WTC11 (cell line): ENCODE measurements at regions not wholly inside any gene's neighbourhood (a gene's known extent, or its start where the extent isn't known, plus 50 kb on each side); places are given as distances from the start of the nearest gene placed in this dataset.

Source experiments
- ATAC-seq: fragments of 200-7000 bp; cut with Tn5 transposase; 2 replicates; pipeline ENCODE4 v1.10.0; 2021; ENCODE audit warnings: mild to moderate bottlenecking, moderate library complexity
- CTCF ChIA-PET: fragments of 300-600 bp; sonication (Branson Sonifier 250); formaldehyde crosslinking; loops from one replicate; lab custom pipeline; 2021; ENCODE audit warnings: antibody characterized with exemption; lab: Charles Lee
- POLR2A ChIA-PET: fragments of 350-600 bp; sonication (Branson Sonifier 250); formaldehyde crosslinking; loops from one replicate; lab custom pipeline; 2021; ENCODE audit warnings: antibody characterized with exemption; lab: Charles Lee
- DNase-seq: peaks from one replicate; pipeline ENCODE4 v3.0.0; 2021; ENCODE audit warnings: low spot score
- H3K27ac Mint-ChIP-seq: 2 replicates; pipeline ENCODE4 v1.8.0; 2021; ENCODE audit warnings: mixed read lengths
- H3K27me3 Mint-ChIP-seq: 2 replicates; pipeline ENCODE4 v1.8.0; 2021; ENCODE audit warnings: low read depth, mild to moderate bottlenecking, moderate library complexity, mixed read lengths
- H3K36me3 Mint-ChIP-seq: 2 replicates; pipeline ENCODE4 v1.8.0; 2021; ENCODE audit warnings: mixed read lengths
- H3K4me1 Mint-ChIP-seq: 2 replicates; pipeline ENCODE4 v1.8.0; 2022; ENCODE audit warnings: mixed read lengths
- H3K4me3 Mint-ChIP-seq: 2 replicates; pipeline ENCODE4 v1.8.0; 2021; ENCODE audit warnings: mild to moderate bottlenecking, moderate library complexity, mixed read lengths
- H3K9me3 Mint-ChIP-seq: 2 replicates; pipeline ENCODE4 v1.8.0; 2021; ENCODE audit warnings: mixed read lengths
- ATF1 ChIP-seq: sonication (generic); formaldehyde crosslinking; IDR thresholded peaks from 2 replicates; pipeline ENCODE4 v1.8.1; 2023; ENCODE audit warnings: mild to moderate bottlenecking, moderate library complexity, missing genetic modification reagents
- CREB1 ChIP-seq: sonication (generic); formaldehyde crosslinking; IDR thresholded peaks from 2 replicates; pipeline ENCODE4 v1.8.0; 2023; ENCODE audit warnings: mild to moderate bottlenecking, missing genetic modification reagents
- CREM ChIP-seq: sonication (generic); formaldehyde crosslinking; IDR thresholded peaks from 2 replicates; pipeline ENCODE4 v1.8.1; 2022; ENCODE audit warnings: mild to moderate bottlenecking, missing genetic modification reagents, moderate library complexity
- EMX1 ChIP-seq: fragments of 250-450 bp; sonication (Bioruptor Pico); IDR thresholded peaks from 2 replicates; pipeline ENCODE4 v1.8.0; 2021; ENCODE audit warnings: mild to moderate bottlenecking
- ETV6 ChIP-seq: sonication (generic); formaldehyde crosslinking; IDR thresholded peaks from 2 replicates; pipeline ENCODE4 v1.8.1; 2022; ENCODE audit warnings: mild to moderate bottlenecking, missing genetic modification reagents
- NFATC4 ChIP-seq: fragments of 250-450 bp; sonication (Bioruptor Pico); IDR thresholded peaks from 2 replicates; pipeline ENCODE4 v1.9.0; 2021; ENCODE audit warnings: mild to moderate bottlenecking
- NR3C1 ChIP-seq: sonication (generic); formaldehyde crosslinking; conservative IDR thresholded peaks from 2 replicates; pipeline ENCODE4 v1.8.1; 2023; ENCODE audit warnings: low read depth, mild to moderate bottlenecking, missing genetic modification reagents
- RELA ChIP-seq: sonication (generic); formaldehyde crosslinking; IDR thresholded peaks from 2 replicates; pipeline ENCODE4 v1.8.1; 2022; ENCODE audit warnings: missing genetic modification reagents, mild to moderate bottlenecking, borderline replicate concordance
- SP1 ChIP-seq: sonication (generic); formaldehyde crosslinking; conservative IDR thresholded peaks from 2 replicates; pipeline ENCODE4 v1.8.1; 2022; ENCODE audit warnings: missing genetic modification reagents
- TEAD4 ChIP-seq: sonication (generic); formaldehyde crosslinking; IDR thresholded peaks from 2 replicates; pipeline ENCODE4 v1.8.0; 2022; ENCODE audit warnings: mild to moderate bottlenecking, missing genetic modification reagents
- ZNF232 ChIP-seq: sonication (generic); formaldehyde crosslinking; IDR thresholded peaks from 2 replicates; pipeline ENCODE4 v1.8.0; 2022; ENCODE audit warnings: mild to moderate bottlenecking, missing genetic modification reagents
- ZNF396 ChIP-seq: fragments of 250-450 bp; sonication (Bioruptor Pico); IDR thresholded peaks from 2 replicates; pipeline ENCODE4 v1.8.0; 2021; ENCODE audit warnings: mild to moderate bottlenecking, moderate library complexity, borderline replicate concordance
- ZNF671 ChIP-seq: fragments of 250-450 bp; sonication (Bioruptor Pico); IDR thresholded peaks from 2 replicates; pipeline ENCODE4 v1.8.0; 2021; ENCODE audit warnings: mild to moderate bottlenecking
- TF ChIP-seq, protein P1 (sequence below): sonication (generic); formaldehyde crosslinking; IDR thresholded peaks from 2 replicates; pipeline ENCODE4 v1.8.1; 2022; ENCODE audit warnings: mild to moderate bottlenecking, moderate library complexity, missing genetic modification reagents
- TF ChIP-seq, protein P2 (sequence below): sonication (generic); formaldehyde crosslinking; IDR thresholded peaks from 2 replicates; pipeline ENCODE4 v1.8.1; 2022; ENCODE audit warnings: missing genetic modification reagents, borderline replicate concordance
- TF ChIP-seq, protein P3 (sequence below): fragments of 250-450 bp; sonication (Bioruptor Pico); IDR thresholded peaks from 2 replicates; pipeline ENCODE4 v1.9.0; 2021; ENCODE audit warnings: moderate library complexity, mild to moderate bottlenecking, inconsistent platforms, borderline replicate concordance
- TF ChIP-seq, protein P4 (sequence below): sonication (generic); formaldehyde crosslinking; IDR thresholded peaks from 2 replicates; pipeline ENCODE4 v1.8.0; 2023; ENCODE audit warnings: missing genetic modification reagents
- TF ChIP-seq, protein P5 (sequence below): sonication (generic); formaldehyde crosslinking; IDR thresholded peaks from 2 replicates; pipeline ENCODE4 v1.8.0; 2022; ENCODE audit warnings: mild to moderate bottlenecking, missing genetic modification reagents
- TF ChIP-seq, protein P6 (sequence below): fragments of 250-450 bp; sonication (Bioruptor Pico); IDR thresholded peaks from 2 replicates; pipeline ENCODE4 v1.8.0; 2021; ENCODE audit warnings: mild to moderate bottlenecking
- TF ChIP-seq, protein P7 (sequence below): sonication (generic); formaldehyde crosslinking; IDR thresholded peaks from 2 replicates; pipeline ENCODE4 v1.8.0; 2022; ENCODE audit warnings: mild to moderate bottlenecking, missing genetic modification reagents
- TF ChIP-seq, protein P8 (sequence below): sonication (generic); formaldehyde crosslinking; IDR thresholded peaks from 2 replicates; pipeline ENCODE4 v1.8.1; 2022; ENCODE audit warnings: mild to moderate bottlenecking, missing genetic modification reagents, moderate library complexity, borderline replicate concordance

DNA sequence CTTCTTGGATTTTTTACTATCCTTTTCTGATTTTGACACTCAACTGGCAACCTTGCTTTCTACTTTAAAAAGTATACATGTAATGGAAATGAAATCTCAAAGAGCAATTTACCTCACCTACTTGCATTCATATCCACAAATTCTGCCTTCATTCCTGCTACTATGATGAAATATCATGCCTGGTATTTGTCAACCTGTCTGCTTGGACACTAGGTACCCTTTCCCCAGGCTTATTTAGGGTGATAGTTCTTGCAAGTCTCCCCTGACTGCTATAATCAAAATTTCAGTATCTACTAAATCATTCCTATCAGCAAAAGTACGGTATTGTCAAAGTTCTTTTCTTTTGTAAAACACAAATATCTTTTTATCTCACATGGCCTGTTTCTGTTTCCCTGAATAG lies 503.0 kb downstream of the GABRG1 start:
- ChIA-PET POLR2A (no interaction called here), CTCF (no interaction called here)
- Mint-ChIP-seq H3K9me3 (no peaks in the 10 kb centered on the region), H3K36me3 (no peaks in the 10 kb centered on the region), H3K27ac (no peak overlapping the region), H3K4me3 (no peak overlapping the region), H3K27me3 (no peaks in the 10 kb centered on the region), H3K4me1 (no peaks in the 10 kb centered on the region)
- no peak for ATAC-seq
- DNase-seq: no peak
- TF ChIP-seq, protein P1, sequence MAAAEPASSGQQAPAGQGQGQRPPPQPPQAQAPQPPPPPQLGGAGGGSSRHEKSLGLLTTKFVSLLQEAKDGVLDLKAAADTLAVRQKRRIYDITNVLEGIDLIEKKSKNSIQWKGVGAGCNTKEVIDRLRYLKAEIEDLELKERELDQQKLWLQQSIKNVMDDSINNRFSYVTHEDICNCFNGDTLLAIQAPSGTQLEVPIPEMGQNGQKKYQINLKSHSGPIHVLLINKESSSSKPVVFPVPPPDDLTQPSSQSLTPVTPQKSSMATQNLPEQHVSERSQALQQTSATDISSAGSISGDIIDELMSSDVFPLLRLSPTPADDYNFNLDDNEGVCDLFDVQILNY: no peak
- TF ChIP-seq CREM (CRISPR knock-in tag) (no peak), ETV6 (no peak), SP1 (no peak), ZNF671 (CRISPR knock-in tag) (no peak)
- TF ChIP-seq, protein P2, sequence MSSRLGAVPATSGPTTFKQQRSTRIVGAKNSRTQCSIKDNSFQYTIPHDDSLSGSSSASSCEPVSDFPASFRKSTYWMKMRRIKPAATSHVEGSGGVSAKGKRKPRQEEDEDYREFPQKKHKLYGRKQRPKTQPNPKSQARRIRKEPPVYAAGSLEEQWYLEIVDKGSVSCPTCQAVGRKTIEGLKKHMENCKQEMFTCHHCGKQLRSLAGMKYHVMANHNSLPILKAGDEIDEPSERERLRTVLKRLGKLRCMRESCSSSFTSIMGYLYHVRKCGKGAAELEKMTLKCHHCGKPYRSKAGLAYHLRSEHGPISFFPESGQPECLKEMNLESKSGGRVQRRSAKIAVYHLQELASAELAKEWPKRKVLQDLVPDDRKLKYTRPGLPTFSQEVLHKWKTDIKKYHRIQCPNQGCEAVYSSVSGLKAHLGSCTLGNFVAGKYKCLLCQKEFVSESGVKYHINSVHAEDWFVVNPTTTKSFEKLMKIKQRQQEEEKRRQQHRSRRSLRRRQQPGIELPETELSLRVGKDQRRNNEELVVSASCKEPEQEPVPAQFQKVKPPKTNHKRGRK: no peak
- TF ChIP-seq, protein P3, sequence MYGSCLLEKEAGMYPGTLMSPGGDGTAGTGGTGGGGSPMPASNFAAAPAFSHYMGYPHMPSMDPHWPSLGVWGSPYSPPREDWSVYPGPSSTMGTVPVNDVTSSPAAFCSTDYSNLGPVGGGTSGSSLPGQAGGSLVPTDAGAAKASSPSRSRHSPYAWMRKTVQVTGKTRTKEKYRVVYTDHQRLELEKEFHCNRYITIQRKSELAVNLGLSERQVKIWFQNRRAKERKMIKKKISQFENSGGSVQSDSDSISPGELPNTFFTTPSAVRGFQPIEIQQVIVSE (CRISPR knock-in tag): no peak

DNA sequence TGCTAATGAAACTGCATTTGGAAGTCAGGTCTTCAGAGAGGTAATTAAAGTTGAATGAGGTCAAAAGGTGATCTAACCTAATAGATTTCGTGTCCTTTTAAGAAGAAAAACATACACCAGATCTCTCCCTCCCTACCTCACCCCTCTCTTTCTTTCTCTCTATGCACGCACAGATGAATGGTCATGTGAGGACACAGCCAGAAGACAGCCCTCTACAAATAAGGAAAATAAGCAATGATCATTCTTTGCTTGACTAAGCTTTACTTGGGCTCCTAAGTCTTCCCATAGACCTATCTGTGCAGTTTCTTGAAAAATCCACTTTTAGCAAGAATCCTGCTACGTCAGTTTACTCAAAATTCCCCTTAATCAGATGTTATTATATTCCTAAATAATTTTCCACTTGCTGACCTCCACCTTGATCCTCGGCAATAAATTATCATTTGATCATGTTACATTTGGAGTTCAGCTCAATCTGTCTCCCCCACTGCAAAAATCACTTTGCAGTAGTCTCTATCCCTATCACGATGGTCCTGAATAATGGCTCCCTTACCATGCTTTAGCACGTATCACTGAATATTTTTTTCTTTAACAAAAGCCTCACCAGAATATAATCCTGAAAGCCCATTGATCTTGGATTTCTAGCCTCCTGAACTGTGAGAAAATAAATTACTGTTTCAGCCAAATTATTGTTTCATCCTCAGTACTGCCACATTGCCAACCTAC lies 527.3 kb downstream of the GABRG1 start:
- POLR2A ChIA-PET: no interaction called here
- CTCF ChIA-PET: no interaction called here
- H3K27ac Mint-ChIP-seq: no peak overlapping the region
- ATAC-seq (no peak), DNase-seq (no peak)
- H3K36me3 Mint-ChIP-seq: no peaks in the 10 kb centered on the region
- H3K4me1 Mint-ChIP-seq: peaks cover 12% of the 10 kb centered on the region
- no peaks in the 10 kb centered on the region for H3K27me3 Mint-ChIP-seq
- peaks cover 4% of the 10 kb centered on the region; the same call in 1 of the 2 replicates for H3K9me3 Mint-ChIP-seq
- no peak overlapping the region for H3K4me3 Mint-ChIP-seq
- TF ChIP-seq SP1 (no peak), ZNF232 (CRISPR knock-in tag) (no peak), TEAD4 (CRISPR knock-in tag) (no peak), NFATC4 (no peak), ATF1 (CRISPR knock-in tag) (no peak), NR3C1 (CRISPR knock-in tag) (no peak), ZNF396 (CRISPR knock-in tag) (no peak), EMX1 (CRISPR knock-in tag) (no peak), CREB1 (CRISPR knock-in tag) (no peak)
- TF ChIP-seq, protein P4, sequence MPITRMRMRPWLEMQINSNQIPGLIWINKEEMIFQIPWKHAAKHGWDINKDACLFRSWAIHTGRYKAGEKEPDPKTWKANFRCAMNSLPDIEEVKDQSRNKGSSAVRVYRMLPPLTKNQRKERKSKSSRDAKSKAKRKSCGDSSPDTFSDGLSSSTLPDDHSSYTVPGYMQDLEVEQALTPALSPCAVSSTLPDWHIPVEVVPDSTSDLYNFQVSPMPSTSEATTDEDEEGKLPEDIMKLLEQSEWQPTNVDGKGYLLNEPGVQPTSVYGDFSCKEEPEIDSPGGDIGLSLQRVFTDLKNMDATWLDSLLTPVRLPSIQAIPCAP (CRISPR knock-in tag): no peak
- TF ChIP-seq, protein P5, sequence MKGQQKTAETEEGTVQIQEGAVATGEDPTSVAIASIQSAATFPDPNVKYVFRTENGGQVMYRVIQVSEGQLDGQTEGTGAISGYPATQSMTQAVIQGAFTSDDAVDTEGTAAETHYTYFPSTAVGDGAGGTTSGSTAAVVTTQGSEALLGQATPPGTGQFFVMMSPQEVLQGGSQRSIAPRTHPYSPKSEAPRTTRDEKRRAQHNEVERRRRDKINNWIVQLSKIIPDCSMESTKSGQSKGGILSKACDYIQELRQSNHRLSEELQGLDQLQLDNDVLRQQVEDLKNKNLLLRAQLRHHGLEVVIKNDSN (CRISPR knock-in tag): no peak

DNA sequence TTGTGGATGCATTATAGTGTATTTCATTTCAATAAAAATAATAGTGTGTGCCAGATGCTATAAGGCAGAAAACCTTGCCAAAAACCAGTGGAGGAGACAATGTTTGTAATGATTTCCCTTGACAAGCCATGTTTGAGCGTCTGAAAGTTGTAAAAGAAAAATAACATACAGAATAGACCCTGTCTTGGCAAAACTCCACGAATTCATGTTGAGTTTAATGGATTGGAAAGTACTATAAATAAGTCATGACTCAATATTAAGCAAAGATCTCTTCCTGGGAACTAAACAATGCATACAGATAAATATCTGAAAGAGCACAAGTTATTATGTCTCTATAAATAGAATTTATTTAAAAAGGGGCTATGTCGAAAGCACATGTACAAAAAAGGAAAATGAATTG lies 543.5 kb downstream of the GABRG1 start:
- DNase-seq (no peak), ATAC-seq (no peak)
- TF ChIP-seq, protein P1: no peak
- TF ChIP-seq, protein P6, sequence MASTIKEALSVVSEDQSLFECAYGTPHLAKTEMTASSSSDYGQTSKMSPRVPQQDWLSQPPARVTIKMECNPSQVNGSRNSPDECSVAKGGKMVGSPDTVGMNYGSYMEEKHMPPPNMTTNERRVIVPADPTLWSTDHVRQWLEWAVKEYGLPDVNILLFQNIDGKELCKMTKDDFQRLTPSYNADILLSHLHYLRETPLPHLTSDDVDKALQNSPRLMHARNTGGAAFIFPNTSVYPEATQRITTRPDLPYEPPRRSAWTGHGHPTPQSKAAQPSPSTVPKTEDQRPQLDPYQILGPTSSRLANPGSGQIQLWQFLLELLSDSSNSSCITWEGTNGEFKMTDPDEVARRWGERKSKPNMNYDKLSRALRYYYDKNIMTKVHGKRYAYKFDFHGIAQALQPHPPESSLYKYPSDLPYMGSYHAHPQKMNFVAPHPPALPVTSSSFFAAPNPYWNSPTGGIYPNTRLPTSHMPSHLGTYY: no peak
- TF ChIP-seq, protein P7, sequence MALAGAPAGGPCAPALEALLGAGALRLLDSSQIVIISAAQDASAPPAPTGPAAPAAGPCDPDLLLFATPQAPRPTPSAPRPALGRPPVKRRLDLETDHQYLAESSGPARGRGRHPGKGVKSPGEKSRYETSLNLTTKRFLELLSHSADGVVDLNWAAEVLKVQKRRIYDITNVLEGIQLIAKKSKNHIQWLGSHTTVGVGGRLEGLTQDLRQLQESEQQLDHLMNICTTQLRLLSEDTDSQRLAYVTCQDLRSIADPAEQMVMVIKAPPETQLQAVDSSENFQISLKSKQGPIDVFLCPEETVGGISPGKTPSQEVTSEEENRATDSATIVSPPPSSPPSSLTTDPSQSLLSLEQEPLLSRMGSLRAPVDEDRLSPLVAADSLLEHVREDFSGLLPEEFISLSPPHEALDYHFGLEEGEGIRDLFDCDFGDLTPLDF (CRISPR knock-in tag): no peak
- TF ChIP-seq ETV6 (no peak), RELA (CRISPR knock-in tag) (no peak)
- TF ChIP-seq, protein P8, sequence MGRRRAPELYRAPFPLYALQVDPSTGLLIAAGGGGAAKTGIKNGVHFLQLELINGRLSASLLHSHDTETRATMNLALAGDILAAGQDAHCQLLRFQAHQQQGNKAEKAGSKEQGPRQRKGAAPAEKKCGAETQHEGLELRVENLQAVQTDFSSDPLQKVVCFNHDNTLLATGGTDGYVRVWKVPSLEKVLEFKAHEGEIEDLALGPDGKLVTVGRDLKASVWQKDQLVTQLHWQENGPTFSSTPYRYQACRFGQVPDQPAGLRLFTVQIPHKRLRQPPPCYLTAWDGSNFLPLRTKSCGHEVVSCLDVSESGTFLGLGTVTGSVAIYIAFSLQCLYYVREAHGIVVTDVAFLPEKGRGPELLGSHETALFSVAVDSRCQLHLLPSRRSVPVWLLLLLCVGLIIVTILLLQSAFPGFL (CRISPR knock-in tag): no peak
- Mint-ChIP-seq H3K36me3 (no peaks in the 10 kb centered on the region), H3K4me3 (no peak overlapping the region), H3K4me1 (no peaks in the 10 kb centered on the region), H3K27me3 (no peaks in the 10 kb centered on the region), H3K27ac (no peak overlapping the region), H3K9me3 (0 out of 2 replicates have a peak, but pooled peaks cover 5% of the 10 kb centered on the region)
- POLR2A ChIA-PET: no interaction called here
- CTCF ChIA-PET: no interaction called here
